PFSK-1 (cell line): ENCODE measurements at regions not wholly inside any gene's neighbourhood (a gene's known extent, or its start where the extent isn't known, plus 50 kb on each side); places are given as distances from the start of the nearest gene placed in this dataset.

Experiments used
- FOXP2 ChIP-seq: optimal IDR thresholded peaks from 2 replicates; pipeline ENCODE3; 2011; ENCODE audit warnings: borderline replicate concordance, control low read depth, inconsistent platforms; ENCODE audit not compliant: insufficient read depth; ENCODE audit errors: extremely low read length, extremely low read depth
- POLR2AphosphoS5 ChIP-seq: IDR thresholded peaks from 2 replicates; pipeline ENCODE4 v1.6.1; 2012; ENCODE audit warnings: low read depth, mild to moderate bottlenecking, control low read depth, low read length, moderate library complexity
- REST ChIP-seq, 2 experiments: IDR thresholded peaks; 2 replicates each; pipeline versions ENCODE4 v1.6.1 to v1.8.0; 2011 to 2012; ENCODE audit warnings: low read depth in 2 of 2, low read length in 2 of 2, control low read depth in 1 of 2, inconsistent platforms in 1 of 2, mild to moderate bottlenecking in 1 of 2, moderate library complexity in 1 of 2; ENCODE audit not compliant: insufficient read depth in 1 of 2
- SIN3A ChIP-seq: IDR thresholded peaks from 2 replicates; pipeline ENCODE4 v1.6.1; 2012; ENCODE audit warnings: mild to moderate bottlenecking, low read length, moderate library complexity, borderline replicate concordance; ENCODE audit not compliant: insufficient read depth
- TAF1 ChIP-seq: IDR thresholded peaks from 2 replicates; pipeline ENCODE4 v1.6.1; 2012; ENCODE audit warnings: low read length, control low read depth, borderline replicate concordance; ENCODE audit not compliant: insufficient read depth

DNA sequence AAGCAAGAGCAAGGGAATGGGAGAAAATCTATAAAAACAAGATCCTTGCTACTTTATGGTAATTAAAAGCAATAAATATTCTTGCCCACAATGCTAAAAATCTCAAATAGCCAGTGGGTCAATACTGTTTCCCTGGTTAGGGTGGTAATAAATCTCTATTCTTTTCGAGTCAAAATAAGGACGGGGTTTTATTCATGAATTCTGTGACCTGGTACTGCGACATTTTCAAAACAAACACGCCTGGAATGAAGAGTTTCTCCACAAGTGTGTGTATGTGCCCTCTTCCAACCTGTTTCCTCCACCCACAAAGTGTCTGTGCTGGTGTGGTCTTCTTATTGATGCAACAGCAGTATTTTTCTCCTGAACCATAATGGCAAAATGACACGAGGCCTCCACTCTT is 358.8 kb upstream of the BRINP1 start:
- TF ChIP-seq TAF1 (no peak), SIN3A (no peak), POLR2AphosphoS5 (no peak), REST (IDR thresholded peaks at IDR 0.05; ENCODE audit: insufficient read depth in 1 of 2, low read depth in 2 of 2, low read length in 2 of 2) (no peak), FOXP2 (no peak)
